ENCODE measurements at regions not wholly inside any gene's neighbourhood (a gene's known extent, or its start where the extent isn't known, plus 50 kb on each side); places are given as distances from the start of the nearest gene placed in this dataset.
"Not testable (repeated sequence)": the region's sequence is repeated elsewhere in the genome, so short reads cannot be mapped to it uniquely, and the experiment has no call there.

- not testable (repeated sequence) for DNase-seq (ENCODE audit: low read depth in 3 of 3)
These were observed 87.1 kb upstream of the KIF2A start for GRCh38 chr5:62218860-62219259.

GRCh38 chr5:62221881-62222280, 84.1 kb upstream of the KIF2A start:
- DNase-seq (ENCODE audit: low read depth in 3 of 3) = not testable (repeated sequence)

GRCh38 chr5:62222305-62222704, 83.7 kb upstream of the KIF2A start:
- DNase-seq (ENCODE audit: low read depth in 3 of 3) = not testable (repeated sequence)

- peak; percentile 56 to 66 (median 65) for DNase-seq (ENCODE audit: low read depth in 3 of 3)
These were observed 82.7 kb upstream of the KIF2A start for GRCh38 chr5:62223312-62223670.

GRCh38 chr5:62224987-62225601, 80.9 kb upstream of the KIF2A start:
- not testable (repeated sequence) for DNase-seq (ENCODE audit: low read depth in 3 of 3)

GRCh38 chr5:62230876-62231388, 75.1 kb upstream of the KIF2A start:
- DNase-seq (ENCODE audit: low read depth in 3 of 3) = not testable (repeated sequence)

- no peak for DNase-seq (ENCODE audit: low read depth in 3 of 3)
These were observed 74.4 kb upstream of the KIF2A start for GRCh38 chr5:62231576-62231975.

- DNase-seq (ENCODE audit: low read depth in 3 of 3) = not testable (repeated sequence)
These were observed 73.8 kb upstream of the KIF2A start for GRCh38 chr5:62232218-62232617.

GRCh38 chr5:62233083-62234046, 72.6 kb upstream of the KIF2A start:
- DNase-seq (ENCODE audit: low read depth in 3 of 3) = not testable (repeated sequence)

GRCh38 chr5:62236593-62236992, 69.4 kb upstream of the KIF2A start:
- peak in 2 of 3 donors; percentile 37 to 42 for DNase-seq (ENCODE audit: low read depth in 3 of 3)

- DNase-seq (ENCODE audit: low read depth in 3 of 3) = not testable (repeated sequence)
These were observed 68.1 kb upstream of the KIF2A start for GRCh38 chr5:62237944-62238343.

GRCh38 chr5:62238584-62238983, 67.4 kb upstream of the KIF2A start:
- not testable (repeated sequence) for DNase-seq (ENCODE audit: low read depth in 3 of 3)

GRCh38 chr5:62240494-62240893, 65.5 kb upstream of the KIF2A start:
- not testable (repeated sequence) for DNase-seq (ENCODE audit: low read depth in 3 of 3)

- not testable (repeated sequence) for DNase-seq (ENCODE audit: low read depth in 3 of 3)
These were observed 64.0 kb upstream of the KIF2A start for GRCh38 chr5:62242000-62242399.

- DNase-seq (ENCODE audit: low read depth in 3 of 3) = not testable (repeated sequence)
These were observed 63.0 kb upstream of the KIF2A start for GRCh38 chr5:62243046-62243445.

GRCh38 chr5:62248192-62248591, 57.8 kb upstream of the KIF2A start:
- DNase-seq (ENCODE audit: low read depth in 3 of 3) = peak in 1 of 3 donors; percentile 30

- DNase-seq (ENCODE audit: low read depth in 3 of 3) = not testable (repeated sequence)
These were observed 55.9 kb upstream of the KIF2A start for GRCh38 chr5:62250085-62250484.

GRCh38 chr5:62250919-62251318, 55.1 kb upstream of the KIF2A start:
- DNase-seq (ENCODE audit: low read depth in 3 of 3) = not testable (repeated sequence)

GRCh38 chr5:62252519-62252918, 53.5 kb upstream of the KIF2A start:
- not testable (repeated sequence) for DNase-seq (ENCODE audit: low read depth in 3 of 3)

- not testable (repeated sequence) for DNase-seq (ENCODE audit: low read depth in 3 of 3)
These were observed 50.5 kb upstream of the KIF2A start for GRCh38 chr5:62255551-62255950.

- DNase-seq (ENCODE audit: low read depth in 3 of 3) = no peak
These were observed 49.6 kb upstream of the KIF2A start for GRCh38 chr5:62256161-62257019.

Measured in stimulated activated CD4-positive, alpha-beta T cell treated with anti-CD3 and anti-CD28 coated beads, TNF-alpha, amount 100 ng/mL, for 48 hours (primary cell).